KMS-11 (cell line): ENCODE measurements at regions not wholly inside any gene's neighbourhood (a gene's known extent, or its start where the extent isn't known, plus 50 kb on each side); places are given as distances from the start of the nearest gene placed in this dataset.

Experiments
- H2AFZ ChIP-seq: fragments of 200-600 bp; sonication (generic); 2 replicates; pipeline ENCODE4 v1.6.1; 2016; ENCODE audit warnings: antibody characterized with exemption, mixed run types, low read depth
- H3K27ac ChIP-seq: fragments of 200-600 bp; sonication (generic); 2 replicates; pipeline ENCODE4 v1.6.1; 2016; ENCODE audit warnings: mild to moderate bottlenecking, mixed run types
- H3K27me3 ChIP-seq: fragments of 200-600 bp; sonication (generic); 2 replicates; pipeline ENCODE4 v1.6.1; 2017; ENCODE audit warnings: mild to moderate bottlenecking, low read depth, mixed run types, moderate library complexity; ENCODE audit not compliant: insufficient read depth
- H3K36me3 ChIP-seq: fragments of 200-600 bp; sonication (generic); 2 replicates; pipeline ENCODE4 v1.6.1; 2017; ENCODE audit warnings: mild to moderate bottlenecking, mixed run types; ENCODE audit not compliant: insufficient read depth
- H3K4me1 ChIP-seq: fragments of 200-600 bp; sonication (generic); 2 replicates; pipeline ENCODE4 v1.6.1; 2016; ENCODE audit warnings: mild to moderate bottlenecking, low read depth, mixed run types; ENCODE audit not compliant: poor library complexity, severe bottlenecking
- H3K4me2 ChIP-seq: fragments of 200-600 bp; sonication (generic); 2 replicates; pipeline ENCODE4 v1.7.0; 2016; ENCODE audit warnings: mild to moderate bottlenecking, mixed run types
- H3K4me3 ChIP-seq: fragments of 200-600 bp; sonication (generic); IDR thresholded peaks from 2 replicates; pipeline ENCODE4 v1.6.1; 2017; ENCODE audit warnings: low read depth, low read length, mixed read lengths; ENCODE audit not compliant: insufficient read depth
- H3K79me2 ChIP-seq: fragments of 200-600 bp; sonication (generic); 2 replicates; pipeline ENCODE4 v1.6.1; 2016; ENCODE audit warnings: low read depth, mixed run types; ENCODE audit not compliant: insufficient read depth
- H3K9ac ChIP-seq: fragments of 200-600 bp; sonication (generic); 2 replicates; pipeline ENCODE4 v1.6.1; 2016; ENCODE audit warnings: mild to moderate bottlenecking, mixed run types
- H4K20me1 ChIP-seq: fragments of 200-600 bp; sonication (generic); 2 replicates; pipeline ENCODE4 v1.6.1; 2016; ENCODE audit warnings: mild to moderate bottlenecking, mixed run types; ENCODE audit not compliant: insufficient read depth
- TF ChIP-seq, protein P1 (sequence below): fragments of 200-600 bp; sonication (generic); conservative IDR thresholded peaks from 2 replicates; pipeline ENCODE4 v1.6.1; 2017; ENCODE audit warnings: low read depth, mild to moderate bottlenecking, antibody characterized with exemption, low read length, moderate library complexity, mixed read lengths

DNA sequence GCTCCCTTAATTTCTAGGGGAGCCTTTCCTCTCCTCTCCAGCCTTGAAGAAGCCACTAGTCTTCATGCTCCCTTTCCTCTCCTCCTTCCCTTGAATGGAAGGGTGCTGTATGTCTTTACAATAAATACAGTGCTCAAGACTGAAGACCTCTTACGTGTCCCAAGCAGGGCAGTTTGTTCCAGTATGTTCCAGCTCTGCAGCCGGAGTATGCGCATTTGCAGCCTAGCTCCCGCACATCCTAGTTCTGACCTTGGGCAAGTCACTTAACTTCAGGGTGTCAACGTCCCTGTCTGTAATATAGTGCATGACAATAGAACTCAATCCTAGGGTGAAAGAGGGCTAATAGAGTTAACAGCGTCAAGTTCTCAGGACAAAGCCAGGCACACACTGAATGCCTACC lies 208.0 kb downstream of the HAUS1 start:
- H3K27me3 ChIP-seq = no peaks in the 10 kb centered on the region
- no peak overlapping the region for H3K4me3 ChIP-seq
- no peaks in the 10 kb centered on the region for H3K4me1 ChIP-seq
- no peaks in the 10 kb centered on the region for H3K36me3 ChIP-seq
- H4K20me1 ChIP-seq = no peaks in the 10 kb centered on the region
- no peaks in the 10 kb centered on the region for H3K79me2 ChIP-seq
- no peak overlapping the region for H3K4me2 ChIP-seq
- TF ChIP-seq, protein P1, sequence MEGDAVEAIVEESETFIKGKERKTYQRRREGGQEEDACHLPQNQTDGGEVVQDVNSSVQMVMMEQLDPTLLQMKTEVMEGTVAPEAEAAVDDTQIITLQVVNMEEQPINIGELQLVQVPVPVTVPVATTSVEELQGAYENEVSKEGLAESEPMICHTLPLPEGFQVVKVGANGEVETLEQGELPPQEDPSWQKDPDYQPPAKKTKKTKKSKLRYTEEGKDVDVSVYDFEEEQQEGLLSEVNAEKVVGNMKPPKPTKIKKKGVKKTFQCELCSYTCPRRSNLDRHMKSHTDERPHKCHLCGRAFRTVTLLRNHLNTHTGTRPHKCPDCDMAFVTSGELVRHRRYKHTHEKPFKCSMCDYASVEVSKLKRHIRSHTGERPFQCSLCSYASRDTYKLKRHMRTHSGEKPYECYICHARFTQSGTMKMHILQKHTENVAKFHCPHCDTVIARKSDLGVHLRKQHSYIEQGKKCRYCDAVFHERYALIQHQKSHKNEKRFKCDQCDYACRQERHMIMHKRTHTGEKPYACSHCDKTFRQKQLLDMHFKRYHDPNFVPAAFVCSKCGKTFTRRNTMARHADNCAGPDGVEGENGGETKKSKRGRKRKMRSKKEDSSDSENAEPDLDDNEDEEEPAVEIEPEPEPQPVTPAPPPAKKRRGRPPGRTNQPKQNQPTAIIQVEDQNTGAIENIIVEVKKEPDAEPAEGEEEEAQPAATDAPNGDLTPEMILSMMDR = no peak
- H3K9ac ChIP-seq = no peak overlapping the region
- H2AFZ ChIP-seq = no peak overlapping the region
- H3K27ac ChIP-seq = no peak overlapping the region

DNA sequence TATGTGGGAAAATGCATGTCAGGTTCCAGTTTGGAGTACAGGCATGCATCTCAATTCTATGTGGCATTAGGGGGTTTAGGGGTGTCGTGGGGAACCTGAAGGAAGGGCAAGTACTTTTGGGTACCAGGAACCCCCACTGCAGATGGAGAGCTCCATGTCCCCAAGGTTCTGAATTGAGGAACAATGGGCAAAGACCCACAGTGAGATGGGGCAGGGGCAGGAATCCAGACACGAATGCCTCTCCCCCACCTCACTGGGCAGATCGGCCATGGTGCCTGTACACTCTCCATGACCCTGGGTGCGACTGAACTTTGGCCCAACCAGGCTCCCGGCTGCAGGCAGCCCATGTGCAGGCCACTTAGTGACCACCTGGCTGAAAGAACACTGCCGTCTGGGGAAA lies 209.3 kb downstream of the HAUS1 start:
- Histone ChIP-seq H3K79me2 (no peaks in the 10 kb centered on the region), H3K36me3 (no peaks in the 10 kb centered on the region), H3K27ac (no peak overlapping the region), H3K4me2 (no peak overlapping the region), H2AFZ (no peak overlapping the region), H3K9ac (no peak overlapping the region), H3K4me1 (no peaks in the 10 kb centered on the region), H3K4me3 (no peak overlapping the region), H4K20me1 (no peaks in the 10 kb centered on the region), H3K27me3 (no peaks in the 10 kb centered on the region)
- TF ChIP-seq, protein P1 = no peak

DNA sequence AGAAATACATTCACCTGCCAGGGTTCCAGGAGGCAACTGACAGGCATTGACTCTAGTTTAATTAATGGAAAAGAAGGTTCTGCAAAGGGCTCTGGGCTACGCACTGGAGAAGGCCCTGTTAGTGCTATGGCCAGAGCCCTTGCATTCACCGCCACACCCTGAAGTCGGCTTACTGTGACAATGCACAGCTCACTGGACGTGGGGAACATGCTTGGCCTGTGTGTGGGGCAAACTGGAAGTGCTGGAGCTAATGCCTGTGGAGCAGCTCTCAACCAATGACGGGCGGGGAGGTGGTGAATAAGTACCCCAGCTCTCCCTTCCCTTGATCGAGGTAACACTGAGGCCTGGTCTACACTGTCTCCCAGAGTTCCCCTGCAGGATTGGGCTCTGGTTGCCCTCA lies 209.8 kb downstream of the HAUS1 start:
- no peaks in the 10 kb centered on the region for H3K27me3 ChIP-seq

DNA sequence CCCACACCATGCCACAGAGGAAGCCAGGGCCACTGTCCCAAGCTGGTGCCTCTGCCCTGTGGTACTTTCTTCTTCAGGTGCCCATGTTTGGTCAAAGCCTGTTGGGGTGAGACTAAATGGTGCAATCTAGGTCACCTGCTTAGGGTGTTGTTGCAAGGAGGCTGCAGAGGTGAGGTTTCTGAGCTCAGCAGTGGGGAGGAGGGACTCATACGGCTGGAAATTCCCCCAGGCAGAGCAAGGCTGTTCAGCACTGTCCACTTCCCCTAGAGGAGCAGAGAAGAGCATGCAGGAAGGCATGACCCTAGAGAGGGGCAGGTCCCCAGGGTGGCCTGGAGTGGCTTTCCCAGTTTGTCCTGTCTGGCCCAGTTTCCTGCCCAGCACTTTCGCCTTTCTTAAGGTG lies 211.0 kb downstream of the HAUS1 start:
- no peak overlapping the region for H3K9ac ChIP-seq
- H4K20me1 ChIP-seq = no peaks in the 10 kb centered on the region
- H3K4me2 ChIP-seq = no peak overlapping the region
- no peaks in the 10 kb centered on the region for H3K27me3 ChIP-seq
- H3K36me3 ChIP-seq = no peaks in the 10 kb centered on the region
- H3K4me3 ChIP-seq = no peak overlapping the region
- no peaks in the 10 kb centered on the region for H3K79me2 ChIP-seq
- H3K27ac ChIP-seq = no peak overlapping the region
- H3K4me1 ChIP-seq = no peaks in the 10 kb centered on the region
- TF ChIP-seq, protein P1 = no peak
- H2AFZ ChIP-seq = no peak overlapping the region

More for the DNA sequence above, 209.8 kb downstream of the HAUS1 start:
- Histone ChIP-seq H3K4me2 (no peak overlapping the region), H3K9ac (no peak overlapping the region), H3K27ac (no peak overlapping the region), H2AFZ (no peak overlapping the region), H3K79me2 (no peaks in the 10 kb centered on the region), H4K20me1 (no peaks in the 10 kb centered on the region), H3K4me3 (no peak overlapping the region), H3K36me3 (no peaks in the 10 kb centered on the region), H3K4me1 (no peaks in the 10 kb centered on the region)
- TF ChIP-seq, protein P1 = no peak

DNA sequence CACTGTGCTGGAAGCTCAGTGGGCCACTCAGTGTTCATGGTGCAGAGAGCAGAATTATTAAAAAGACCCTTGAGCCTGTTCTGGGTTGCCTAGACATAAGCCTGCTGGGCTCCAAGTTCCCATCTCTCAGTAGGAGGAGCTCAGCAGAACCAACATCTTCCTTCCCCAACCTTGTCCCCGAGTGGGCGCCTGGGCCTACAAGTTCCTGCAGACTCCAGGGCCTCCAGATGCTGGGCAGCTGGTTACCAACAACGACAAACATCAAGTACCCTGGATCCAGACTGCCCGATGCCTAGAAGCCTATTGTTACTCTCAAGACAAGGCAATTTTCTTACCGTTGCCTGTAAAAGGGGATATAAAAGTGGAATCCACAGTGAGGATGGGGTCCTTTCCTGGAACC lies 214.2 kb downstream of the HAUS1 start:
- Histone ChIP-seq H3K9ac (no peak overlapping the region), H3K27ac (no peak overlapping the region), H4K20me1 (no peaks in the 10 kb centered on the region), H3K79me2 (no peaks in the 10 kb centered on the region), H3K4me3 (no peak overlapping the region), H3K4me1 (no peaks in the 10 kb centered on the region), H3K4me2 (no peak overlapping the region), H3K36me3 (no peaks in the 10 kb centered on the region), H2AFZ (no peak overlapping the region), H3K27me3 (no peaks in the 10 kb centered on the region)
- TF ChIP-seq, protein P1 = no peak
